ENCODE measurements at regions not wholly inside any gene's neighbourhood (a gene's known extent, or its start where the extent isn't known, plus 50 kb on each side); places are given as distances from the start of the nearest gene placed in this dataset.

GRCh38 chr10:28836435-28836743, 159.1 kb downstream of the BAMBI start:
- H3K4me3 ChIP-seq: no peak overlapping the region
- no peak overlapping the region for H3K4me2 ChIP-seq
- no peak overlapping the region for H3K27ac ChIP-seq
- H3K27me3 ChIP-seq: no peaks in the 10 kb centered on the region
- no peaks in the 10 kb centered on the region for H4K20me1 ChIP-seq
- no peak overlapping the region for H3K9ac ChIP-seq
- TF ChIP-seq Cebpa-rat (IDR thresholded peaks at IDR 0.05): no peak
- no peaks in the 10 kb centered on the region; a peak in 1 of 22 replicates for H3K36me3 ChIP-seq
- H3K9me3 ChIP-seq (replicated peaks in 1 of 11): peaks cover 0 to 8% (median 0%) of the 10 kb centered on the region in 11 experiments; a peak in 1 of 22 replicates
- 0 out of 20 replicates have a peak, but pooled peaks cover 0 to 6% (median 0%) of the 10 kb centered on the region in 10 experiments for H3K4me1 ChIP-seq

- no peak overlapping the region for H3K9ac ChIP-seq
- no peak for TF ChIP-seq Cebpa-rat (IDR thresholded peaks at IDR 0.05)
- H4K20me1 ChIP-seq: no peaks in the 10 kb centered on the region
- H3K4me2 ChIP-seq: no peak overlapping the region
- H3K27me3 ChIP-seq: no peaks in the 10 kb centered on the region
- no peak overlapping the region for H3K27ac ChIP-seq
- no peaks in the 10 kb centered on the region; a peak in 1 of 22 replicates for H3K36me3 ChIP-seq
- H3K9me3 ChIP-seq (replicated peaks in 1 of 11): 0 out of 22 replicates have a peak, but pooled peaks cover 0 to 1% (median 0%) of the 10 kb centered on the region in 11 experiments
- peaks cover 0 to 14% (median 5%) of the 10 kb centered on the region in 10 experiments; a peak in 11 of 20 replicates for H3K4me1 ChIP-seq
- no peak overlapping the region for H3K4me3 ChIP-seq
Measured at GRCh38 chr10:28837613-28838390, 160.5 kb downstream of the BAMBI start.

- no peak overlapping the region for H3K27ac ChIP-seq
- no peak overlapping the region for H3K4me2 ChIP-seq
- peaks cover 0 to 1% (median under 1%) of the 10 kb centered on the region in 11 experiments; a peak in 13 of 22 replicates for H3K9me3 ChIP-seq (replicated peaks in 1 of 11)
- peaks cover 0 to 2% (median 0%) of the 10 kb centered on the region in 11 experiments; a peak in 1 of 22 replicates for H3K36me3 ChIP-seq
- H3K4me1 ChIP-seq: peaks cover 0 to 14% (median 5%) of the 10 kb centered on the region in 10 experiments; a peak in 11 of 20 replicates
- H4K20me1 ChIP-seq: no peaks in the 10 kb centered on the region
- no peak overlapping the region for H3K9ac ChIP-seq
- no peaks in the 10 kb centered on the region for H3K27me3 ChIP-seq
- no peak overlapping the region for H3K4me3 ChIP-seq
- TF ChIP-seq Cebpa-rat (IDR thresholded peaks at IDR 0.05): no peak
Measured at GRCh38 chr10:28838908-28839307, 161.6 kb downstream of the BAMBI start.

GRCh38 chr10:28839600-28840007, 162.3 kb downstream of the BAMBI start:
- H3K36me3 ChIP-seq: peaks cover 0 to 9% (median 2%) of the 10 kb centered on the region in 11 experiments; a peak in 5 of 22 replicates
- H3K4me3 ChIP-seq: no peak overlapping the region
- H3K9me3 ChIP-seq (replicated peaks in 1 of 11): peaks cover 6 to 8% (median 8%) of the 10 kb centered on the region in 11 experiments
- H4K20me1 ChIP-seq: no peaks in the 10 kb centered on the region
- no peak for TF ChIP-seq Cebpa-rat (IDR thresholded peaks at IDR 0.05)
- H3K27me3 ChIP-seq: no peaks in the 10 kb centered on the region
- H3K4me2 ChIP-seq: peak overlapping the region in 1 of 11 experiments; percentile 10; a peak in 1 of 22 replicates
- H3K4me1 ChIP-seq: peaks cover 0 to 14% (median 5%) of the 10 kb centered on the region in 10 experiments; a peak in 11 of 20 replicates
- no peak overlapping the region for H3K27ac ChIP-seq
- H3K9ac ChIP-seq: no peak overlapping the region

GRCh38 chr10:28840202-28840601, 162.9 kb downstream of the BAMBI start:
- Histone ChIP-seq H3K27me3 (no peaks in the 10 kb centered on the region), H3K4me3 (no peak overlapping the region), H3K27ac (no peak overlapping the region), H4K20me1 (no peaks in the 10 kb centered on the region), H3K4me1 (peaks cover 0 to 14% (median 5%) of the 10 kb centered on the region in 10 experiments; a peak in 11 of 20 replicates), H3K36me3 (peaks cover 0 to 15% (median 7%) of the 10 kb centered on the region in 11 experiments; a peak in 6 of 22 replicates), H3K9me3 (replicated peaks in 1 of 11) (peaks cover 12 to 14% (median 14%) of the 10 kb centered on the region in 11 experiments), H3K4me2 (no peak overlapping the region), H3K9ac (no peak overlapping the region)
- no peak for TF ChIP-seq Cebpa-rat (IDR thresholded peaks at IDR 0.05)

- Histone ChIP-seq H4K20me1 (no peaks in the 10 kb centered on the region), H3K27ac (no peak overlapping the region), H3K9me3 (replicated peaks in 1 of 11) (peaks cover 18 to 22% (median 22%) of the 10 kb centered on the region in 11 experiments), H3K4me1 (peaks cover 0 to 14% (median 5%) of the 10 kb centered on the region in 10 experiments; a peak in 11 of 20 replicates), H3K27me3 (no peaks in the 10 kb centered on the region), H3K36me3 (peaks cover 0 to 20% (median 7%) of the 10 kb centered on the region in 11 experiments; a peak in 6 of 22 replicates), H3K4me3 (no peak overlapping the region), H3K4me2 (no peak overlapping the region), H3K9ac (no peak overlapping the region)
- TF ChIP-seq Cebpa-rat (IDR thresholded peaks at IDR 0.05): no peak
Measured at GRCh38 chr10:28840971-28841370, 163.7 kb downstream of the BAMBI start.

- Histone ChIP-seq H3K4me2 (peak overlapping the region in 4 of 11 experiments; percentile 14 to 42 (median 40); a peak in 4 of 22 replicates), H3K27ac (no peak overlapping the region), H3K4me3 (no peak overlapping the region), H3K27me3 (no peaks in the 10 kb centered on the region), H4K20me1 (no peaks in the 10 kb centered on the region), H3K4me1 (peaks cover 0 to 14% (median 5%) of the 10 kb centered on the region in 10 experiments; a peak in 11 of 20 replicates), H3K36me3 (peaks cover 0 to 23% (median 7%) of the 10 kb centered on the region in 11 experiments; a peak in 6 of 22 replicates), H3K9ac (no peak overlapping the region), H3K9me3 (replicated peaks in 1 of 11) (peaks cover 18 to 28% (median 25%) of the 10 kb centered on the region in 11 experiments)
- TF ChIP-seq Cebpa-rat (IDR thresholded peaks at IDR 0.05): no peak
Measured at GRCh38 chr10:28841625-28842024, 164.3 kb downstream of the BAMBI start.

GRCh38 chr10:28842321-28842720, 165.0 kb downstream of the BAMBI start:
- Histone ChIP-seq H3K27me3 (no peaks in the 10 kb centered on the region), H3K4me2 (peak overlapping the region in 6 of 11 experiments; percentile 4 to 42 (median 30); a peak in 8 of 22 replicates), H4K20me1 (no peaks in the 10 kb centered on the region), H3K4me1 (peaks cover 0 to 17% (median 5%) of the 10 kb centered on the region in 10 experiments; a peak in 11 of 20 replicates), H3K27ac (no peak overlapping the region), H3K4me3 (no peak overlapping the region), H3K36me3 (peaks cover 0 to 23% (median 7%) of the 10 kb centered on the region in 11 experiments; a peak in 6 of 22 replicates), H3K9me3 (replicated peaks in 1 of 11) (peaks cover 18 to 31% (median 27%) of the 10 kb centered on the region in 11 experiments), H3K9ac (no peak overlapping the region)
- TF ChIP-seq Cebpa-rat (IDR thresholded peaks at IDR 0.05): no peak
